ENCODE measurements at regions not wholly inside any gene's neighbourhood (a gene's known extent, or its start where the extent isn't known, plus 50 kb on each side); places are given as distances from the start of the nearest gene placed in this dataset.

DNA sequence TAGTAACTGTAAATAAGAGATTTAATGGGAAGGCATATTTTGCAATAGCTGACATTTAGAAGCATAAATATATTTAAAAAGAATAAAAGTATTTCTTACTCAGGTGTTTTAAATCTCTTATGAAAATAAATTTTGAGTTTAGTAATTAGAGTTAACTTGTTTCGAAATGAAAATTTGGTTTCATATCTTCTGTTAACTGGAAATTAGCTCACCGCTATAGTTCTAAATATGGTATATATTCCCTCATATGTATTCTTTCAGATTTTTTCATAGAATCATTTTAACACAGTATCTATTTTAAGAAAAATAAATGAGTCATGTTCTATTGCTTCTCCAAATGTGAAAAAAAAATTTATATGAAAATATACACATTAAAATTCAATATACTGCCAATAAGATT, 434.1 kb downstream of the DTWD2 start:
- no peak for TF ChIP-seq POLR2A (IDR thresholded peaks at IDR 0.05)
- TF ChIP-seq, protein P1, sequence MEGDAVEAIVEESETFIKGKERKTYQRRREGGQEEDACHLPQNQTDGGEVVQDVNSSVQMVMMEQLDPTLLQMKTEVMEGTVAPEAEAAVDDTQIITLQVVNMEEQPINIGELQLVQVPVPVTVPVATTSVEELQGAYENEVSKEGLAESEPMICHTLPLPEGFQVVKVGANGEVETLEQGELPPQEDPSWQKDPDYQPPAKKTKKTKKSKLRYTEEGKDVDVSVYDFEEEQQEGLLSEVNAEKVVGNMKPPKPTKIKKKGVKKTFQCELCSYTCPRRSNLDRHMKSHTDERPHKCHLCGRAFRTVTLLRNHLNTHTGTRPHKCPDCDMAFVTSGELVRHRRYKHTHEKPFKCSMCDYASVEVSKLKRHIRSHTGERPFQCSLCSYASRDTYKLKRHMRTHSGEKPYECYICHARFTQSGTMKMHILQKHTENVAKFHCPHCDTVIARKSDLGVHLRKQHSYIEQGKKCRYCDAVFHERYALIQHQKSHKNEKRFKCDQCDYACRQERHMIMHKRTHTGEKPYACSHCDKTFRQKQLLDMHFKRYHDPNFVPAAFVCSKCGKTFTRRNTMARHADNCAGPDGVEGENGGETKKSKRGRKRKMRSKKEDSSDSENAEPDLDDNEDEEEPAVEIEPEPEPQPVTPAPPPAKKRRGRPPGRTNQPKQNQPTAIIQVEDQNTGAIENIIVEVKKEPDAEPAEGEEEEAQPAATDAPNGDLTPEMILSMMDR (IDR thresholded peaks at IDR 0.05): no peak

Measured in Peyer's patch (tissue), 4 donors.